NCI-H1105 (cell line): ENCODE measurements at regions not wholly inside any gene's neighbourhood (a gene's known extent, or its start where the extent isn't known, plus 50 kb on each side); places are given as distances from the start of the nearest gene placed in this dataset.
"Not testable (repeated sequence)": the region's sequence is repeated elsewhere in the genome, so short reads cannot be mapped to it uniquely, and the experiment has no call there.

ENCODE experiments used
- DNase-seq: peaks from one replicate; lab custom pipeline; 2025; lab: John Stamatoyannopoulos, UW

DNA sequence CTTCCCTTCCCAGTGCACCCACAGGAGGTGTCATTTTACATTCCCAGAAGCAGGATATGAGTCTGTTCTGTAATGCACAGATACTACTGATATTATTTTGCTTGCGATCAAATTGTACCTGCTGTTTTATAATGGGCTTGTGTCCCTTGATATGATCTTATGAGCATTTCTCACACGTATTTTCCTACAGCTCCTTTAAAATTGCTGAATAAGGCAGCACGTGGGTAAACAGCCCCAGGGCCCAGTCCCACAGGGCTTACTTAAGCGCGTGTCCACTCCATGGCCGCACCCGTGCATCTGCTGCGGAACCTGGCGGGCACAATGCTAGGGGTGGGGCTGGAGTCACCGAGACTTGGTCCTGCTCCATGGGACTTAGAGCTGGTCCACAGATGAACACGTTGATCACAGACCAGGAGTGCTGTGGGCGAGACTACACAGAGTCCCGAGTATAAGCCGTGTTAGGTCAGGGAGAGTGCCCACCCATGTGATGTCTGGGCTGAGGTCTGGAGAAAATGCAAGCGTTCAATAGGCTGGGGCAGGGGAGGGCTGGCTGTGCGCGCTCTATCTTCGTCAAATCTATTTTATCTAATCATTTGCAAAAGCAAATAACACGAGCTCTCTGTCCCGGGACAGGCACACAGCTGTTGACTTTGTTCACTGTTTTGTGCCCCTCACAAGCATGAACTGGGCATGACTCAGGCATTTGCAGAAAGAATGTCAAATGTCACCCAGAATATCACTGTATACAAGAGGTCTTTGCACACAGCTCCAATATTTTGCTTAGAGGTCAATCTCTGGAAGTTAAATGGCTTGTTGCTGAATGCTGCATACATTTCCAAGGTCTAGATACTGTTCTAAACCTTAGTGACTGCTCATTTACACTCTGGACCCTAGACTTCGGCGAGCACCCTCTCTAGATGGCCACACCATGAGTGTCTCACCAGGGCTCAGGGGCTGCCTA is 119.3 kb downstream of the CRYAA start:
- no peak for DNase-seq

DNA sequence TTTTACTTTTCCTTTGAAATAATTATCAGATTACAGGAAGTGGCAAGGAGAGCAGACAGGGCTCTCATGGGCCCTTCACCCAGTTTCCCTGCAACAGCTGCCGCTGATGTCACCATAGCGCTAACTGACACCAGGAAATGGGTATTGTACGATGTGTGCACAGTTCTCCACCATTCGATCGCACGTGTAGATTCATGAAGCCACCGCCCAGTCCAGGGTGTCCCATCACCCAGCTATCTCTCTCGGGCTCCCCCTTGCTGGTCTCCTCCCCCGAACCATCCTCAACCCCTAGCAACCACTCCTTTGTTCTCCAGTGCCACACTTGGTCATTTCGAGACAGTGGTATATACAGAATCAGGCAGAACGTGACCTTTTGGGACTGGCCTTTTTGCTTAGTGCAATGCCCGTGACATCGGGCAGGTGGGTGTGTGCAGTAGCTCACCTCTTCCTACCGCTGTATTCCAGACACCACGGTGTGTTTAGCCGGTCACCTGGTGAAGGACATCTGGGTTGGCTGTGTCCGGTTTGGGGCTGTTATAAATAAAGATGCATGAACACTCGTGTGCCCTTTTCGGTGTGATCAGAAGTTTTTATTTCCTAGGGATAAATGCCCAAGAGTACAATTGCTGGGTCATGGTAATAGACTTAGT is 118.4 kb downstream of the CRYAA start:
- DNase-seq = no peak

DNA sequence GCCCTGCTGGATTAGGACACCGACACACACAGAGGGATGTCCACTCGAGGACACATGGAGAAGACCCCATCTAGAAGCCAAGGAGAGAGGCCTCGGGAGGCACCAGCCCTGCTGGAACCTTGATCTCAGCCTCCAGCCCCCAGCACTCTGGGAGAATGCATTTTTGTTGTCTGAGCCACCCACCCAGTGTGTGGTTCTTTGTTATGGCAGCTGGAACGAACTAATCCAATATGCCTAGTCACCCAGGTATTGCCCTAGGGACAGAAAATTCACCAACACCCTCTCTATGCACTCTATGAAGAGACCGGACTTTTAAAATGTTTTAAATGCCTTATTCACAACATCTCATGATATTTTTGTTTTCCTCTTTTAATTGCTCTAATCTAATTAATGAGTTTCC is 117.4 kb downstream of the CRYAA start:
- no peak for DNase-seq

GRCh38 chr21:43284700-43285099 is 115.9 kb downstream of the CRYAA start:
- DNase-seq = no peak

DNA sequence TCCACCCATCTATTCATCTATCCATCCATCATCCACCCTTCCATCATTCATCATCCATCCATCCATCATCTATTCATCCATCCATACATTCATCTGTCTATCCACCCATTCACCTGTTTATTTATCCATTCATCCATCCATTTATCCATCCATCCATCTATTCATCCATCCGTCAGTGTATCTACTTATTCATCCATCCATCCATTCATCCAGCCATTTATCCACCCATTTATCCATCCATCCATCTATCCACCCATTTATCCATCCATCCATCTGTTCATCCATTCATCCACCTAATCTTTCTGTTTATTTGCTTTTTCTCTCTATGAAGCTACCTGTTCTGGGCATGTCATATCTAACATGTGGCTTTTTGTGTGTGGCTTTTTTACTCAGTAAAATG is 115.4 kb downstream of the CRYAA start:
- no peak for DNase-seq

DNA sequence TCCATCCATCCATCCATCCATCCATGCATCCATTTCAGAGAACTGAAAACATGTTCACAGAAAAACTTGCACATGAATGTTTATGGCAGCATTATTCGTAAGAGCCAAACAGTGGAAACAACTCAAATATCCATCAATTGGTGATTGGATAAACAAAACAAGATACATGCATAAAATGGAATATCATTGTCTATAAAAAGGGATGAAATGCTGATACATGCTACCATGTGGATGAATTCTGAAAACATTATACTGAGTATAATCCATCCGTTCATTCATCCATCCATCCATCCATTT is 115.1 kb downstream of the CRYAA start:
- not testable (repeated sequence) for DNase-seq

DNA sequence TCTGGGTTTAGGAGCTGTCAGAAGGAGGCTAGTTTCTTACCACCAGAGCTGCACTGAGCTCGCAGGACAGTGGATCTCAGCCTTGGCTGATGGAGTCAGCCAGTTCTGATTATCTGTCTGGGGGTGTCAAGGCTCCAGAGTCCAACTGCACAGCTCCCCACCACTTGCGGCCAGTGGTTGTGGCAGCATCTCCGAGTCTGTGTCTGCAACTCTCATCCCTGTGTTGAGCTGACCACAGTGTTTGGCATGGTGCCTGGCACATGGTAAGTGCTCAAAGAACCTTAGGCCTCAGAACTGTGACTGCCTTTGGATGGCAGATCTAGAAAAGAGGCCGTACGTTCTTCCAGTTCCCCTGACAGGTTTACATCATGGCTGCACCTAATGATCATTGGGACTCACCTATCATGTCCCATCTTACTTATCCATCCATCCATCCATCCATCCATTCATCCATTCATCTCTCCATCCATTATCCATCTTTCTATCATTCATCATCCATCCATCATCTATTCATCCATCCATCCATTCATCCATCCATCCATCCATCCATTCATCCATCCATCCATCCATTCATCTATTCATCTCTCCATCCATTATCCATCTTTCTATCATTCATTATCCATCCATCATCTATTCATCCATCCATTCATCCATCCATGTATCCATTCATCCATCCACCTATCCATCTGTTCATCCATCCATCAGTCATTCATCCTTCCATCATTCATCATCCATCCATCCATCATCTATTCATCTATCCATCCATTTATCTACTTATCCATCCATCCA is 114.5 kb downstream of the CRYAA start:
- DNase-seq = no peak

- DNase-seq = no peak
Observed at GRCh38 chr21:43282358-43283120, 113.7 kb downstream of the CRYAA start.

- DNase-seq = no peak
Observed at GRCh38 chr21:43281661-43282357, 113.0 kb downstream of the CRYAA start.

GRCh38 chr21:43280949-43281633 is 112.3 kb downstream of the CRYAA start:
- DNase-seq = no peak

DNA sequence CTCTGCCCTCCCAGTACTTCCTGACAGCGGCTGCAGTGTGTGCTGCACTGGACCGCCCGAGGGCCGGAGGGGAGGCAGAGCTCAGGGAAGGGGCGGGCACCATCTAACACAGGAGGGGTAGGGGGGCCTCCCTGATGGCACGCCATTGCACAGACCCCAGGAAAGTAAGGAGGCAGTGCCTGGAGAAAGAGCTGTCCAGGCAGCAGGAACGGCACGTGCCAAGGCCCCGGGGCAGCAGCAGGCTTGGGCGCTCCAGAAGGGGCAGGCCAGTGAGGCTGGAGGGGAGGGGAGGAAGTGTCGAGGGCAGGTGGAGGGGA is 110.7 kb downstream of the CRYAA start:
- DNase-seq = no peak

GRCh38 chr21:43278766-43279577 is 110.2 kb downstream of the CRYAA start:
- no peak for DNase-seq

GRCh38 chr21:43278359-43278758 is 109.6 kb downstream of the CRYAA start:
- DNase-seq = no peak

- no peak for DNase-seq
Observed at GRCh38 chr21:43277481-43278351, 108.9 kb downstream of the CRYAA start.

DNA sequence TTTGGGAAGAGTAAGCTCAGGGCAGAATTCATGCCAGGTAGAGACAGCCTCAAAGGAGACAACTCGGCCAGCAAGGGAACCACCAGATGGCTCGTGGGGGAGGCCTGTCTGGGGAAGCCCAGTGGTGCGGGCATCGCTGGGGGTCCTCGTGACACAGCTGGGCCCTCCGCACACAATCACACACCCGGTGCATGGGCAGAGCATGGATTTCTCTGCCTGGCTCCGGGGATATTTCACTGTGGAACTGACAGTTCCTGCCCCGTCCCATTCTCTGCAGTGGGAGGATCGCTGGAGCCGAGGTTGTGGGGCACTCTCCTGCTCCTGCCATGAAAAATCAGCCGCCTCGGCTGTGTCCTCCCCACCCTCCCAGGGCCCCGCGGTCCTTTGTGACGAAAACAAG is 108.0 kb downstream of the CRYAA start:
- no peak for DNase-seq

DNA sequence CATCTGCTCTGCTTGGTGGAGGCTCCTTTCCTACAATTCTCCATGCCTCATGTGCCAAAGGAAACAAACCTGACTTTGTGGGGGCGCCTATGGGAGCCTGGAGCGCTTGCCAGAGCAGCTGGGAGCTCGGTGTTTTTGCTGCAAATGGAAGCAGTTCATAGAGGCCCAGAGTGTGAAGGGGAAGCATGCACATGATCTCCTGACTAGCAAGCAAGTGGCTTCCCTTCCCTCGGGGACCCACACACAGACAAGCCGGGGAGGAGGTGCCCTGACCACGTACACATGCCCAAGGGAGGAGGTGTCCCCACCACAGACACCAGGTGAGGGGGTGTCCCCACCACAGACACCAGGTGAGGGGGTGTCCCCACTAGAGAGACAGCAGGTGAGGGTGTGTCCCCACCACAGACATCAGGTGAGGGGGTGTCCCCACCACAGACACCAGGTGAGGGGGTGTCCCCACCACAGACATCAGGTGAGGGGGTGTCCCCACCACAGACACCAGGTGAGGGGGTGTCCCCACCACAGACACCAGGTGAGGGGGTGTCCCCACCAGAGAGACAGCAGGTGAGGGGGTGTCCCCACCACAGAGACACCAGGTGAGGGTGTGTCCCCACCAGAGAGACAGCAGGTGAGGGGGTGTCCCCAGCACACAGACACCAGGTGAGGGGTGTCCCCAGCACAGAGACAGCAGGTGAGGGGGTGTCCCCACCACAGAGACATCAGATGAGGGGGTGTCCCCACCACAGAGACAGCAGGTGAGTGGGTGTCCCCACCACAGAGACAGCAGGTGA is 106.8 kb downstream of the CRYAA start:
- no peak for DNase-seq

DNA sequence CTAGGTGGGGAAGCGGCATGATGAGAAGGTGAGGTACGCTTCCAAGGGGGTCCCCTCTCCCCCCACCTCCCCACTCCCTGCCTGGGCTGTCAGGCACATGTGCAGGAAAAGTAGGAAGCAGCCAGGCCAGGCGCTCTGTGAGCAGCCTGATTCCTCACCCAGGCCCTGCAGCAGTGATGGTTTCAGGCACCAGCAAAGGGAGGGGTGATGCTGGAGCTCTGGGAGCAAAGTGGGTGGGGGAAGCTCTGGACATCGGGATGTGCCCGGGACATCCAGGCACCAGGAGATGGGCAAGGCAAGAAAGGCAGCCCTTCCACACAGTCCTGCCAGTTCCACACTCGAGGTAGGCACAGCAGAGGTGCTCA is 106.1 kb downstream of the CRYAA start:
- no peak for DNase-seq
